T-helper 1 cell (primary cell): ENCODE measurements at regions not wholly inside any gene's neighbourhood (a gene's known extent, or its start where the extent isn't known, plus 50 kb on each side); places are given as distances from the start of the nearest gene placed in this dataset.
"Not testable (repeated sequence)": the region's sequence is repeated elsewhere in the genome, so short reads cannot be mapped to it uniquely, and the experiment has no call there.

Experiments used
- DNase-seq, 5 donors: peaks; one replicate each; pipeline ENCODE4 v3.0.0-alpha.2; 2012 to 2020

- no peak for DNase-seq
Measured at GRCh38 chr9:115675834-115676233, 477.8 kb upstream of the PAPPA start.

- no peak for DNase-seq
Measured at GRCh38 chr9:115680231-115680630, 473.4 kb upstream of the PAPPA start.

- no peak for DNase-seq
Measured at GRCh38 chr9:115681585-115681984, 472.0 kb upstream of the PAPPA start.

- DNase-seq, result no peak
Measured at GRCh38 chr9:115686069-115686468, 467.5 kb upstream of the PAPPA start.

GRCh38 chr9:115687356-115687755 lies 466.2 kb upstream of the PAPPA start:
- no peak for DNase-seq

- DNase-seq, result no peak
Measured at GRCh38 chr9:115689331-115689730, 464.3 kb upstream of the PAPPA start.

- no peak for DNase-seq
Measured at GRCh38 chr9:115690786-115691496, 462.6 kb upstream of the PAPPA start.

- DNase-seq, result no peak
Measured at GRCh38 chr9:115691693-115692092, 461.9 kb upstream of the PAPPA start.

GRCh38 chr9:115692868-115693267 lies 460.7 kb upstream of the PAPPA start:
- not testable (repeated sequence) for DNase-seq

GRCh38 chr9:115694014-115694413 lies 459.6 kb upstream of the PAPPA start:
- DNase-seq, result no peak

- no peak for DNase-seq
Measured at GRCh38 chr9:115694991-115695390, 458.6 kb upstream of the PAPPA start.

- DNase-seq, result no peak
Measured at GRCh38 chr9:115712981-115713380, 440.6 kb upstream of the PAPPA start.

GRCh38 chr9:115715666-115716065 lies 437.9 kb upstream of the PAPPA start:
- DNase-seq, result no peak

GRCh38 chr9:115717298-115717697 lies 436.3 kb upstream of the PAPPA start:
- DNase-seq, result no peak

GRCh38 chr9:115717711-115718173 lies 435.8 kb upstream of the PAPPA start:
- no peak for DNase-seq

GRCh38 chr9:115730396-115730795 lies 423.2 kb upstream of the PAPPA start:
- no peak for DNase-seq

- DNase-seq, result no peak
Measured at GRCh38 chr9:115730845-115731244, 422.7 kb upstream of the PAPPA start.

- no peak for DNase-seq
Measured at GRCh38 chr9:115733318-115734110, 420.1 kb upstream of the PAPPA start.

GRCh38 chr9:115739096-115739875 lies 414.3 kb upstream of the PAPPA start:
- no peak for DNase-seq

GRCh38 chr9:115740986-115741385 lies 412.6 kb upstream of the PAPPA start:
- DNase-seq, result no peak

GRCh38 chr9:115743709-115744605 lies 409.6 kb upstream of the PAPPA start:
- DNase-seq, result no peak

- no peak for DNase-seq
Measured at GRCh38 chr9:115746496-115746895, 407.1 kb upstream of the PAPPA start.
